A549 (cell line): ENCODE measurements at regions not wholly inside any gene's neighbourhood (a gene's known extent, or its start where the extent isn't known, plus 50 kb on each side); places are given as distances from the start of the nearest gene placed in this dataset.
"Not testable (repeated sequence)": the region's sequence is repeated elsewhere in the genome, so short reads cannot be mapped to it uniquely, and the experiment has no call there.

Experiments
- CTCF ChIP-seq: fragments of >200 bp; sonication (Bioruptor Twin); formaldehyde crosslinking; IDR thresholded peaks from 3 replicates; pipeline ENCODE4 v1.5.1; 2016
- ESRRA ChIP-seq: fragments of 150-350 bp; IDR thresholded peaks from 2 replicates; pipeline ENCODE4 v1.6.1; 2014; ENCODE audit warnings: mild to moderate bottlenecking, low read length, borderline replicate concordance
- JUNB ChIP-seq: fragments of >200 bp; sonication (Bioruptor Twin); formaldehyde crosslinking; IDR thresholded peaks from 2 replicates; pipeline ENCODE4 v1.6.1; 2016
- KDM5A ChIP-seq: fragments of 200-600 bp; sonication (generic); IDR thresholded peaks from 2 replicates; pipeline ENCODE4 v1.6.1; 2016; ENCODE audit warnings: antibody characterized with exemption, mild to moderate bottlenecking
- POLR2A ChIP-seq: IDR thresholded peaks from 2 replicates; pipeline ENCODE4 v1.6.1; 2012; ENCODE audit warnings: mild to moderate bottlenecking, low read length

DNA sequence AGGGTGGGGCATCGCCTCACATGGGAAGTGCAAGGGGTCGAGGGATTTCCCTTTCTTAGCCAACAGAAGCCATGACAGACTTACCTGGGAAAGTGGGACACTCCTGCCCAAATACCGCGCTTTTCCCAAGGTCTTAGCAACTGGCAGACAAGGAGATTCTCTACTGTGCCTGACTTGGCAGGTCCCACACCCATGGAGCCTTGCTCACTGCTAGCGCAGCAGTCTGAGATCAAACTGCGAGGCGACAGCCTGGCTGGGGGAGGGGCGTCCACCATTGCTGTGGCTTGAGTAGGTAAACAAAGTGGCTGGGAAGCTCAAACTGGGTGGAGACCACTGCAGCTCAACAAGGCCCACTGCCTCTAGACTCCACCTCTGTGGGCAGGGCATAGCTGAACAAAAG is 86.5 kb downstream of the DMAC1 start:
- not testable (repeated sequence) for TF ChIP-seq CTCF, JUNB, KDM5A, ESRRA, POLR2A
